ENCODE measurements at regions not wholly inside any gene's neighbourhood (a gene's known extent, or its start where the extent isn't known, plus 50 kb on each side); places are given as distances from the start of the nearest gene placed in this dataset.

DNA sequence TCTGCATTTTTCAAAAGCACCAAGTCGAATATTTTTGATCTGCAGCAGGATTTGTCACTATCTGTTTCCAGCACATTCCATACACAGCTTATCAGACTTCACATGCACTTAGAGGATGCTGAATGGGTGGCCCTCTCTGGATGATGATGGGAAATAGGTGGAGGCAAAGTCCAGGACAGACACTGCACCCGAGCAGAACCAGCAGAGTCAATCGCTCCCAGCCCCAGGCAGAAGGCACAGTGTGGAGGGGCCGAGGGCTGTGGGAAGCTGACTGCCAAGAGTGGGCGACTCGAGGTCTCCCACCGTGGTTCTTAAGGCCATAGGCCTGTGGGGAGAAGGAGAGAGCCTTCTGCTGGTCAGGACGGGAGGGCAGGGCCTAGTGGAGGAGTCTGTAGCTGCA, 490.2 kb upstream of the MGMT start:
- Histone ChIP-seq H3K36me3 (ENCODE audit: control insufficient read depth, insufficient read depth, low read length) (no peaks in the 10 kb centered on the region), H3K4me3 (ENCODE audit: low read depth, low read length) (no peak overlapping the region), H3K27me3 (ENCODE audit: control insufficient read depth, insufficient read depth, low read length) (no peaks in the 10 kb centered on the region)
- DNase-seq (ENCODE audit: low read depth): no peak
- TF ChIP-seq, protein P1, sequence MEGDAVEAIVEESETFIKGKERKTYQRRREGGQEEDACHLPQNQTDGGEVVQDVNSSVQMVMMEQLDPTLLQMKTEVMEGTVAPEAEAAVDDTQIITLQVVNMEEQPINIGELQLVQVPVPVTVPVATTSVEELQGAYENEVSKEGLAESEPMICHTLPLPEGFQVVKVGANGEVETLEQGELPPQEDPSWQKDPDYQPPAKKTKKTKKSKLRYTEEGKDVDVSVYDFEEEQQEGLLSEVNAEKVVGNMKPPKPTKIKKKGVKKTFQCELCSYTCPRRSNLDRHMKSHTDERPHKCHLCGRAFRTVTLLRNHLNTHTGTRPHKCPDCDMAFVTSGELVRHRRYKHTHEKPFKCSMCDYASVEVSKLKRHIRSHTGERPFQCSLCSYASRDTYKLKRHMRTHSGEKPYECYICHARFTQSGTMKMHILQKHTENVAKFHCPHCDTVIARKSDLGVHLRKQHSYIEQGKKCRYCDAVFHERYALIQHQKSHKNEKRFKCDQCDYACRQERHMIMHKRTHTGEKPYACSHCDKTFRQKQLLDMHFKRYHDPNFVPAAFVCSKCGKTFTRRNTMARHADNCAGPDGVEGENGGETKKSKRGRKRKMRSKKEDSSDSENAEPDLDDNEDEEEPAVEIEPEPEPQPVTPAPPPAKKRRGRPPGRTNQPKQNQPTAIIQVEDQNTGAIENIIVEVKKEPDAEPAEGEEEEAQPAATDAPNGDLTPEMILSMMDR (IDR thresholded peaks at IDR 0.05; ENCODE audit: insufficient read depth, low read length, severe bottlenecking): no peak
- no peak for FAIRE-seq

- TF ChIP-seq, protein P1 (IDR thresholded peaks at IDR 0.05; ENCODE audit: insufficient read depth, low read length, severe bottlenecking): no peak
- Histone ChIP-seq H3K27me3 (ENCODE audit: control insufficient read depth, insufficient read depth, low read length) (no peaks in the 10 kb centered on the region), H3K4me3 (ENCODE audit: low read depth, low read length) (no peak overlapping the region), H3K36me3 (ENCODE audit: control insufficient read depth, insufficient read depth, low read length) (no peaks in the 10 kb centered on the region)
- DNase-seq (ENCODE audit: low read depth) (no peak), FAIRE-seq (no peak)
These were observed 488.8 kb upstream of the MGMT start for GRCh38 chr10:128978211-128978610.

DNA sequence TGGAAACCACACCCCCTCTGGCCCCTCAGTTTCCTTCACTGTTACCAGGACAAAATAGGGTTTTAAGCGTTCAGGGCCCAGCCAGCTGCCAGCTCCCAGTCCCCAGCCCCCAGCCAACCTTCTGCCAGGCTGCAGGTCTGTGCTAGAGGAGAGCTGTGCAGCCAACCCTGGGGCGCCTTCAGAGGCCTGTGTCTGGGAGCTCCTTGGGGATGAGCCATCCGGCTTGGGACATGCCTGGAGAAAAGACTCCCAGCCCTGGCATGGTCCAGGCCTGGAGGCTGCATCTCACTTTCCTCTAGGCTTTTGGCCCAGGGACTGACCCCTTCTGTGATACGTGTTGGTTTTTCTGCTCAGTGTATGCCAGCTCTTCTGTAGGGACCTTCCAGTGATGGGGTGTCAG, 487.6 kb upstream of the MGMT start:
- no peak overlapping the region for H3K4me3 ChIP-seq (ENCODE audit: low read depth, low read length)
- TF ChIP-seq, protein P1 (IDR thresholded peaks at IDR 0.05; ENCODE audit: insufficient read depth, low read length, severe bottlenecking): no peak
- FAIRE-seq (no peak), DNase-seq (ENCODE audit: low read depth) (no peak)
- H3K27me3 ChIP-seq (ENCODE audit: control insufficient read depth, insufficient read depth, low read length): no peaks in the 10 kb centered on the region
- H3K36me3 ChIP-seq (ENCODE audit: control insufficient read depth, insufficient read depth, low read length): no peaks in the 10 kb centered on the region

GRCh38 chr10:128981251-128981650, 485.8 kb upstream of the MGMT start:
- DNase-seq (ENCODE audit: low read depth): no peak
- Histone ChIP-seq H3K27me3 (ENCODE audit: control insufficient read depth, insufficient read depth, low read length) (no peaks in the 10 kb centered on the region), H3K4me3 (ENCODE audit: low read depth, low read length) (no peak overlapping the region), H3K36me3 (ENCODE audit: control insufficient read depth, insufficient read depth, low read length) (no peaks in the 10 kb centered on the region)
- FAIRE-seq: no peak
- TF ChIP-seq, protein P1 (IDR thresholded peaks at IDR 0.05; ENCODE audit: insufficient read depth, low read length, severe bottlenecking): no peak

DNA sequence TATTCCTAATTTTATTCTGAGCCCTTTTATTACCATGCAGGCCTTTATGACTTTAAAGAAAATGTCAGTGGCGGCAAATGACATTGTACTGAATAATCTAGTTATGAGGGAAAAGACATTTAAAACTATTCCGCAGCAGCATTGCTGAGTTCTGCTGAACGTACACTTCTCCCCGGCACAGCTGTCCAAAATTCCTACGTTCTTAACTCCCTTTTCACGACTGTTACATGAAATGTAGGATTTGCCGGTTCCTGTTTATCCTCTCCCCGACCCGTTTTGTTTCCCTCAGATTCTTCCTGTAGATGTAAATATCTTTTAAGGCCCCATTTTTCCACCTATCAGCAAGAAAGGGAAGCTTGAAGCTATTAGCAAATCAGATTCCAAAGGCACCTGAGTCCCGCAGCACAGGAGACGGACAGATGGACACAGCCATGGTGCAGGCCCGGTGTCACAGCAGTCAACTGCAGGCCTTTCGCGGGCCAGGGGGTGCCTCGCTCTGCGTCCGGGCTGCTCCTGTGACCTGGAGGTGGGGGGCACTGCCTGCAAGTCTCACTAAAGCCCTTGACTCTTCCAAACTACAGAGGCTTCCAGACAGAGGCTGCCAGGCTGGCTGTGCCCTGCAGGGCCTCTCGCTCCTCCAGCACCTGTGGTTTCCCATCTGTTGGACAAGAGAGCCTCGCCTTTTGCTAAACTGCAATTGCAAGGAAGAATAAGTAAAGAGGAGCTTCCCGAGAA, 485.0 kb upstream of the MGMT start:
- DNase-seq (ENCODE audit: low read depth) (no peak), FAIRE-seq (no peak)
- Histone ChIP-seq H3K4me3 (ENCODE audit: low read depth, low read length) (no peak overlapping the region), H3K36me3 (ENCODE audit: control insufficient read depth, insufficient read depth, low read length) (no peaks in the 10 kb centered on the region), H3K27me3 (ENCODE audit: control insufficient read depth, insufficient read depth, low read length) (no peaks in the 10 kb centered on the region)
- TF ChIP-seq, protein P1 (IDR thresholded peaks at IDR 0.05; ENCODE audit: insufficient read depth, low read length, severe bottlenecking): no peak

GRCh38 chr10:128982616-128982915, 484.5 kb upstream of the MGMT start:
- Histone ChIP-seq H3K27me3 (ENCODE audit: control insufficient read depth, insufficient read depth, low read length) (no peaks in the 10 kb centered on the region), H3K4me3 (ENCODE audit: low read depth, low read length) (no peak overlapping the region), H3K36me3 (ENCODE audit: control insufficient read depth, insufficient read depth, low read length) (no peaks in the 10 kb centered on the region)
- DNase-seq (ENCODE audit: low read depth) (no peak), FAIRE-seq (no peak)
- TF ChIP-seq, protein P1 (IDR thresholded peaks at IDR 0.05; ENCODE audit: insufficient read depth, low read length, severe bottlenecking): no peak

Measured in bronchial epithelial cell (primary cell).